ENCODE measurements at regions not wholly inside any gene's neighbourhood (a gene's known extent, or its start where the extent isn't known, plus 50 kb on each side); places are given as distances from the start of the nearest gene placed in this dataset.

DNA sequence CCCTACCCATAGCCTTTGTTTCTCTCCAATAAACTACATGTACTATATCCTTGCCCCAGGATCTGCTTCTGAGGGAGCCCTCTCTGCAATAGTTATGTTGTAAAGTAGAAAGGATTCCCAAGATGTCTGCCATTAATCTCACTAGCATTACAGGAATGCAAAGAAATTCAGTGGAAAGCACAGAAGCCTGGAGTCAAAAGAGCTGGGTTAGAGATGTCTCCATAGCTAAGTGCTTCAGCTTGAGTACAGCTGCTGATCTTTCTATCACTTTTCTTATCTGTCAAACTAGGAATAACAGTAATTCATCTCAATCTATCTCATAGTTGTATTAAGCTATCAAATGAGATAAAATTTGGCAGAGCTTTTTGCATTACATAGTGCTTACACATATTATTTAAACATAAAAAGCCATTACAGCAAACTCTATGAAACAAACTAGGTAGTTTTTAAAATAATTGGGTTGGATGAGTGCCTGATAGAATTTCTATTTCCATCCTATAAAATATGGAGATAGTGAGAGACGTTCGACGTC lies 799.5 kb upstream of the SEMA6D start:
- 6 to 19% (median 15%) methylated on average over 3 of the region's 3 CpGs for WGBS, 3 donors
- Histone ChIP-seq H3K4me1 (ENCODE audit: insufficient read depth) (no peaks in the 10 kb centered on the region), H3K4me3 (no peak overlapping the region), H3K27ac (no peak overlapping the region), H3K9me3 (no peaks in the 10 kb centered on the region), H3K27me3 (no peaks in the 10 kb centered on the region), H3K36me3 (no peaks in the 10 kb centered on the region)
- TF ChIP-seq POLR2A (IDR thresholded peaks at IDR 0.05) (no peak), EP300 (IDR thresholded peaks at IDR 0.05) (no peak)
- TF ChIP-seq, protein P1, sequence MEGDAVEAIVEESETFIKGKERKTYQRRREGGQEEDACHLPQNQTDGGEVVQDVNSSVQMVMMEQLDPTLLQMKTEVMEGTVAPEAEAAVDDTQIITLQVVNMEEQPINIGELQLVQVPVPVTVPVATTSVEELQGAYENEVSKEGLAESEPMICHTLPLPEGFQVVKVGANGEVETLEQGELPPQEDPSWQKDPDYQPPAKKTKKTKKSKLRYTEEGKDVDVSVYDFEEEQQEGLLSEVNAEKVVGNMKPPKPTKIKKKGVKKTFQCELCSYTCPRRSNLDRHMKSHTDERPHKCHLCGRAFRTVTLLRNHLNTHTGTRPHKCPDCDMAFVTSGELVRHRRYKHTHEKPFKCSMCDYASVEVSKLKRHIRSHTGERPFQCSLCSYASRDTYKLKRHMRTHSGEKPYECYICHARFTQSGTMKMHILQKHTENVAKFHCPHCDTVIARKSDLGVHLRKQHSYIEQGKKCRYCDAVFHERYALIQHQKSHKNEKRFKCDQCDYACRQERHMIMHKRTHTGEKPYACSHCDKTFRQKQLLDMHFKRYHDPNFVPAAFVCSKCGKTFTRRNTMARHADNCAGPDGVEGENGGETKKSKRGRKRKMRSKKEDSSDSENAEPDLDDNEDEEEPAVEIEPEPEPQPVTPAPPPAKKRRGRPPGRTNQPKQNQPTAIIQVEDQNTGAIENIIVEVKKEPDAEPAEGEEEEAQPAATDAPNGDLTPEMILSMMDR (IDR thresholded peaks at IDR 0.05), result no peak
- intact Hi-C loops (cut with DNase I), result loop anchor here in 1 of 4 donors (10.0 kb wide), 1 partner anchor 53 kb away; no protein-coding TSS in a partner anchor
- DNase-seq, result no peak

DNA sequence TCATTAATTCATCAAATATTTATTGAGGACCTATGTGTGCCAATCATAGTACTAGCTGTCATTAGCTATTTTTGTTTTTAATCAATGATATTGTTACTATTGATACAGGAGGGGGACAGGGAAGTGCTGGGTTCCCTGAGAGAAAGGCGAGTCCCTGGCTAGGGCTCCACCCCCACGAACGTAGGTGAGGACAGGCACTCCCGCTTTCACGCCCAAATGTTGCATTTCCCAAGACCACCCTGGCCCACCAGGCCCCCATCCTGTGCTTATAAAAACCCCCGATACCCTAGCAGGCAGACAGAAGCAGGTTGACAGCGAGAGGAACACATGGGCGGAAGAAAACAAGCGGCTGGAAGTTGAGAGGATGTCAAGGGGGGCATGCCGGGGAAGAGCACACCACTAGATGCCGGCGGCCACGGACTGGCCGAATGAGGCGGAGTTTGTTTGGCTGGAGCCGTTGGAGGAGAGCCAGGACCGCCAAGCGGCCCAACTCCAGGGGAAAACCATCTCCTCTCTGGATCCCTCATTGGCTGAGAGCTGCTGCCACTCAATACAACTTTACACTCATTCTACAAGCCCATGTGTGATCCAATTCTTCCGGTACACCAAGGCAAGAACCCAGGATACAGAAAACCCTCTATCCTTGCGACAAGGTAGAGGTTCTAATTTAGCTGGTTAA lies 798.7 kb upstream of the SEMA6D start:
- intact Hi-C loops (cut with DNase I), result loop anchor here in 1 of 4 donors (10.0 kb wide), 1 partner anchor 54 kb away; no protein-coding TSS in a partner anchor
- no peak for TF ChIP-seq EP300 (IDR thresholded peaks at IDR 0.05)
- TF ChIP-seq POLR2A (IDR thresholded peaks at IDR 0.05), result no peak
- TF ChIP-seq, protein P1 (IDR thresholded peaks at IDR 0.05), result no peak
- WGBS, 3 donors, result 83 to 90% (median 87%) methylated on average over 20 of the region's 20 CpGs

DNA sequence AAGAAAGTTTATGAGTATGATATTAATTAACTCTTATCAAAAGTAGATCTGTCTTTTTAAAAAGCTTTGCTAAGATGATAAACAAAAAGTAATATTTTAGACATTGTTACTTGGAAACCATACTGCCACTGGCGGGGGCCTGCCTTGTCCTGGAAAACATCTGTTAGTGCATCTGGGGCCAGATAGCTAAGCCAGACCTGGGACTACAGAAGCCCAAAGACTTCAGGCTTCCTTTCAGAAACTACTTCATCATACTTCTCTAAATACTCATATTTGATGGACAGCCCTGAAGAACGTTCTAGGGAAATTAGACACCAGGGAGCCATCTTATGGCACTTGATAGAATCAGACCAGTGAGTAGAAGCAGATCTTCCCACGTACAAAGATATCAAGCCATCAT lies 795.4 kb upstream of the SEMA6D start:
- H3K4me3 ChIP-seq, result no peak overlapping the region
- WGBS, 3 donors, result 58 to 77% (median 59%) methylated on average over 3 of the region's 3 CpGs
- H3K27me3 ChIP-seq, result no peaks in the 10 kb centered on the region
- H3K4me1 ChIP-seq (ENCODE audit: insufficient read depth), result no peaks in the 10 kb centered on the region
- no peak overlapping the region for H3K27ac ChIP-seq
- intact Hi-C loops (cut with DNase I), result no loop called here
- DNase-seq, result no peak
- H3K9me3 ChIP-seq, result no peaks in the 10 kb centered on the region
- H3K36me3 ChIP-seq, result no peaks in the 10 kb centered on the region
- TF ChIP-seq EP300 (IDR thresholded peaks at IDR 0.05), result no peak
- TF ChIP-seq POLR2A (IDR thresholded peaks at IDR 0.05), result no peak
- TF ChIP-seq, protein P1 (IDR thresholded peaks at IDR 0.05), result no peak

More for the DNA sequence above, 798.7 kb upstream of the SEMA6D start:
- H3K36me3 ChIP-seq, result no peaks in the 10 kb centered on the region
- no peak for DNase-seq
- no peaks in the 10 kb centered on the region for H3K4me1 ChIP-seq (ENCODE audit: insufficient read depth)
- H3K27ac ChIP-seq, result no peak overlapping the region
- no peaks in the 10 kb centered on the region for H3K27me3 ChIP-seq
- H3K9me3 ChIP-seq, result no peaks in the 10 kb centered on the region
- H3K4me3 ChIP-seq, result no peak overlapping the region

DNA sequence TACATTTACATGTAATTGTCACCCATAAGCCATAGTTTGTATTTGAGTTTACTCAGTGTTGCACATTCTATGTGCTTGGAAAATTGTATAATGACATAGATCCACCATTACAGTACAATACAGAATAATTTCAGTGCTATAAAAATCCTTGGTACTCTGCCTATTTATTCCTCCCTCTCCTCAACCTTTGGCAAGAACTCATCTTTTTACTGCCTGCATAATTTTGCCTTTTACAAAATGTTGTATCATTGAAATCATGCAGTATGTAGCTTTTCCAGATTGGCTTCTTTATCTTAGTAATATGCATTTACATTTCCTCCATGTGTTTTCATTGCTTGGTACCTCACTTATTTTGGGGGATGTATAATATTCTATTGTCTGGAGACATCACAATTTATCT lies 786.9 kb upstream of the SEMA6D start:
- Histone ChIP-seq H3K4me3 (no peak overlapping the region), H3K4me1 (ENCODE audit: insufficient read depth) (no peaks in the 10 kb centered on the region), H3K27me3 (no peaks in the 10 kb centered on the region), H3K27ac (no peak overlapping the region), H3K36me3 (no peaks in the 10 kb centered on the region), H3K9me3 (no peaks in the 10 kb centered on the region)
- no peak for DNase-seq
- intact Hi-C loops (cut with DNase I), result no loop called here
- no peak for TF ChIP-seq EP300 (IDR thresholded peaks at IDR 0.05)
- TF ChIP-seq, protein P1 (IDR thresholded peaks at IDR 0.05), result no peak
- TF ChIP-seq POLR2A (IDR thresholded peaks at IDR 0.05), result no peak
